ENCODE measurements at regions not wholly inside any gene's neighbourhood (a gene's known extent, or its start where the extent isn't known, plus 50 kb on each side); places are given as distances from the start of the nearest gene placed in this dataset.
"Not testable (repeated sequence)": the region's sequence is repeated elsewhere in the genome, so short reads cannot be mapped to it uniquely, and the experiment has no call there.

DNA sequence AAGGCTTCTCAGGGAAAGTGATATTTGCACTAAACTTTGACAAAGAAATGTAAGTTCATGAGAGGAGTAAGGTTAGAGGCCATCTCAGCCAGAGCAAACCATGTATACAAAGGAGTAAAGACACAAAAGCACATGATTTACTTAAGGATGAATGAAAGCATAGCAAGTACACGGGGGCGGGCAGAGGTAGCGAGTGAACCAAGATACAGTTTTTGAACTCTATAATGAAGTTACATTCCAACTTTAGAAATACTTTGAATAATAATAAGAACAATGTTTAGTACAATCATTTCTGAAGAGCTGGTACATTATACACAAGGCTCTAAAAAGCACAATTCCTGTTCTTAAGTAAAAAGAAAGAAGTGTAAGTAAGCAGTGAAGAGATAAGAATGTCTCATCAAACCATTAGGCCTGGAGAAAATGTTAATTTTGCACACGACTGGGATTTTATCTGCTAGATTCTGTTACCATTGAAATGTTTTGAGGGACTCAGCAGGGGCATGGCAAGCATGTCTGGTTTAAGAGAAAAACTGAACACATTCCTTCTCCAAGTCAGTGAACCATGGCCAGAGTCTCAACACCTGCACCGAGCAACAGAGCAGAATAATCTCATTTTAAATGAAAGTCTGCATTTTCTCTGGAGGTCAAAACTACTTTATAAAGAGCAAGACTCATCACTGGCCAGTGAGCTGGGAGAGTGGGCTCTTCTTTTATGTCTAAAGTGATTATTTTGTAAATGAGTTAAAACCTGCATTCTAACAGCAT, 147.6 kb upstream of the TRPM3 start:
- DNase-seq: no peak

DNA sequence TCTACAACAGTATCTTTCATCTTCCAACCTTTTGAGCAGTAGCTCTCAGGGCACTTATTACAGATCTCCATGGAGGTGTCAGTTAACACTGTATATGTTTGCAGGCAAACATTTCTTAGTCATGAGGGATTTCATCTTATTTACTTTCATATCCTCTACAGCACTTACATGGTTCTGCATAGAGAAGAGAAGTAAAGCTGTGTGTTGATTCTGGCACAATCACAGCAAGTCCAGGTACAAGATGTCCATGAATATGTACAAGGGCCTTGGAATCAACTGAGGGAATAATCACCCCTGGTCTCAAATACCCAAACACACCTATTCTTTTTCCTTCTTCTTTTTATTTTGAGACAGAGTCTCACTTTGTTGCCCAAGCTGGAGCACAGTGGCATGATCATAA, 142.0 kb upstream of the TRPM3 start:
- no peak for DNase-seq

DNA sequence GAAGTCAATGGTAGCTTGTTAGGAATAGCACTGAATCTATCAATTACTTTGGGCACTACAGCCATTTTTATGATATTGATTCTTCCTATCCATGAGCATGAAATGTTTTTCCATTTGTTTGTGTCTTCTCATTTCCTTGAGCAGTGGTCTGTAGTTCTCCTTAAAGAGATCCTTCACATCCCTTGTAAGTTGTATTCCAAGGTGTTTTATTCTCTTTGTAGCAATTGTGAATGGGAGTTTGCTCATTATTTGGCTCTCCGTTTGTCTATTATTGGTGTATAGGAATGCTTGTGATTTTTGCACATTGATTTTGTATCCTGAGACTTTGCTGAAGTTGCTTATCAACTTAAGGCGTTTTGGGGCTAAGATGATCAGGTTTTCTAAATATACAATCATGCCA, 139.0 kb upstream of the TRPM3 start:
- not testable (repeated sequence) for DNase-seq

DNA sequence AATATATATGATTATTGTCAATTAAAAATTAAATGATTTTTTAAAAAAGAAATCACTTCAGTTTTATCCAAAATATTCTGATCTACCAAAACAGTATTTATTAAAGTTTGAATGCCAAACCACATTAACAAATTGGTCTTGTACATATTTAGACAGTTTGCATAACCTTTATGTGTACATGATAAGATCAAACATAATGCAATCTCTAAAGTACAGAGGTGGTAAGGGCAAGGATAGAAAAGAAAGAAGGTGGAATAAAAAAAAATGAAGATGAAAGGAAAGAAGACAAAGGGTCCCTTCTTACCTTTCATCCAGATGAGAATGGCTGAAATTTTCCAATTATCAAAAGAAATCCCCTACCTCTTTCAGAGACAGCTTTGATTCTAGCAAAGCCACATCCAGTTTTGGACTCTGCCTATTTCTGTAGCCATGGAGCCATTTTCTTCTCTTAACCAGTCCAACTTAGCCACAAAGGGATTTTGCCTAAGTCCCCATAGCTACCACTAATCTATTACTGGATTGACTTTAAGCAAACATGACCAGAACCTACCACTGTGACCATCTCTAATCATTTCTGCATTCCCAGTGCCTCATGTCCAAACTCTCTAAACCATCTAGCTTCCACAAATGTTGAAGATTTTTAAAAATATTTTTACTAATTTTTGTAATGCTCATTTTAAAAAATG, 133.3 kb upstream of the TRPM3 start:
- no peak for DNase-seq

DNA sequence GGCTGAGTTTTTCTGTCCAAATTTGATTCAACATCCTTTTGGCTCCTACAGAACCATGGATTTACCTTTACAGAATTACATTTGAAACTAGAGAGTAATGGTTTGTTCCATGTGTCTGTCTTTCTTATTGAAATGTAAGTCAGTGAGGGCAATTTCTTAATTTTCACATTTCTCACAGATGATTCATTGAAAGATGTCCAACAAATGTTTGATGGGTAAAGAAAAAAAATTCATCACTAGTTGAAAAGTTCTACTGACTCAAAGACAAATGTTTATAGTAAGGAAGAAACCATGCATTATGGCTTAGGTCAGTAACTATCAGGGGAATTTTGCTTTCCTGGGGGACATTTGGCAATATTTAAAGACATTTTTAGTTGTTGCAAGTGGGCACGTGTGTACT, 131.6 kb upstream of the TRPM3 start:
- DNase-seq: no peak

DNA sequence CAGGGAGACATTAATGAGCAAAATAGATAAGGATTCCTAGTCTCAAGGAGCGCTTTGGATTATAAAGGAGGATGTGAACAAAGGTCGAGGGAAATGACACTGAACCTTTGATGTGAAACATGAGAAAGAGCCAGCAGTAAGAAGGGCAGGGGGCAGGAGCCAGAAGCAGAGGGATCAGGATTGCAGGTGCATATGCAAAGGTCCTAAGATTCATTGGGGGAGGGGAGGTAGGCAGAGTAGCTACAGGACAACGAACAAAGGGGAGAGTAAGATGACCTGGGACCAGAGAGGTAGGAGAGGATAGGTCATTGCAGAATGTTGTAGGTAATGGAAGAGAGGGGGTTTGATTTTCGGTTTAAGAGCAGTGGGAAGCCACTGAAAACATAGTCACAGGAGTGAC, 129.2 kb upstream of the TRPM3 start:
- no peak for DNase-seq

DNA sequence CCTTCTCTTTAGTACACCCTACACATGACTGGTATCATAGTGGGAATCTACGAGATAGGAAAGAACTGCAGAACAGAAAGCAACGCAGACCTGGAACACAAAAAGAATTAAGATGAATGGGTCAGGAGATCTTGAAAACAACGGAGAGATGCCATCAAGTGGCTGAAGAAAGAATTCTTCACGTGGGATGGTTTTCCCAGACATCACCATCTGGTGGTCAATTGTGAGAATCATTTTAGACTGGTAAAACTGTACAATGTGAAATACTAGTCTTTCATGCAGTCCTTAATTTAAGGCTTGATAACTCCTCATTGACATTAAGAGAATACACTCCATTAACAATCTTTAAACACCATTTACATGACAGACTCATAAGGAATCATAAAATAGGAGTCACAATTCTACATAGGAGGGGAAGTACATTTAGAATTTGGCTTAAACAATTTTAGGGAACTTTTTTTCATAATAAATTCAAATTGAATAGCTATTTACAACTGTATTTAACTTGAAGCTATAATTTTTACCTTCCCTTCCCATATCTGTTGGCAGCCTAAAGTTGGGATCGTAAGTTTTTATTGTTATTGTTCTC, 128.4 kb upstream of the TRPM3 start:
- DNase-seq: no peak

DNA sequence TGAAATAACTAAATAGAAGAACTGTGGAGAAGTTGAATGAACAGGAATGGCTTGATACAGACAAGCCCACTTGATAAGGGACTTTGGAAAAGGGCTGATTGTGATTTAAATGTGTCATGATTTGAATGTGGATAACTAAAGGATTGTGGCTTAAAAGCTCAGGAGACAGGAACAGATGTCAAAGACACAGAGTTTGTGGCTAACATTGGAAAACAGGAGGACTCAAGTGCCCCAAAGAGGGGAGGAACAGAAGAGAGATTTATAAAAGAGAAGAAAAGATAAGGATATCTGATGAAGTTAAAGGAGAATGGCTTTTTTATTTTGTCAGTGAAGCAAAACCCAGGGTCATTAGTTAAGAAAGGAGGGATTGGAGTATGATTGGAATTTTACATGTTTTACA, 124.2 kb upstream of the TRPM3 start:
- no peak for DNase-seq

DNA sequence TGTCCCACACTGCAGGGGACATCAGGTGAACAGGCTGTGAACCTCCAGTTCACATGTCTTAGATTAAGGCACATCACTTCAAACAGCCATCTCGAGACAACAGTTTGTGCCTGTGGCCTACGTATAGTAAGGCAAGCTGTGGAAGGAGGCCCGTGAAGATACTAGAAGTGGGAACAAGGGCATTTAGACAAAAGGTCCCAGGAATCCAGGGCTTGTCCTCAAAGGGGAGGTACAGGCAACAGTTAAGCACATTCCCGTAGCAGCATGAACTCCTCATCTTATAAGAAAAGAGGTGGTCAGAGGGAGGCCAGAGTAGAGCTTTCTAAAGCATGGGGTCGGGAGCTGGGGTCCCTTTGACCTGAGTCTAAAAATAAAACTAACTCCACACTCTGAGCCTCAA, 122.5 kb upstream of the TRPM3 start:
- DNase-seq: no peak

DNA sequence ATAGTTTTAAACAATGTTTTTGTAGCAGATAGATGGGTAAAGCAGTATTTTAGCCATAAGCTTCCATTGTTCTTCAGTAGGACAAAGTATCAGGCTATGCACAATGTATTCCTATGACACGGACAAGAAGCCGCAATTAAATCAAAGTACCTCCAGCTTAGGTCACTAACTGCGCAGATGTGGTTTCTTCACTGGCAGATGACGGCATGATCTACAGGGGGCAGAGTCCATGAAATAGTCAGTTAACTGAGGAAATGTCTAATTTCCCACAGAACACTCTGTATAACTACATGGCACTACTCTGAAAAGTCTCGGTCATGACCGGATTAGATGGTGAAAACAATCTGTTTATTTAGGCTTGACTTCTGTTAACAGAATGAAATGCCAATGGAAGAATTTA, 120.7 kb upstream of the TRPM3 start:
- no peak for DNase-seq

DNA sequence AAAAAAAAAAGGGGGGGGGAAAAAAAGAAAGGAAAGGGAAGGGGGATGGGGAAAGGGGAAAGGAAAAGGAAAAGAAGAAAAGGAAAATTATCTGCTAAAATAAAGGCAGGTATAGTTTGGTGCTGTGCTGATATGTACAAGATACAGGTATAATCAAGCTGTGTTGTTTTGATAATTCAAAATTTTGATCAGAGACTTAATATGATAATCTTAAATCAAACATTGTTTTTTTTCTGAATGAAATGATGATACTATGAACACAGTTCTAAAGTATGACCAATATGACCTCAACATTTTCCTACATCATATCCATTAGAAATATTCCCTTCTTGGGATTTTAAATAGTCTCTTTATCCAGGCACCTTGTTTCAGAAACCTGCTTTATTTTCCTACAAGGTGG, 115.6 kb upstream of the TRPM3 start:
- DNase-seq: no peak

DNA sequence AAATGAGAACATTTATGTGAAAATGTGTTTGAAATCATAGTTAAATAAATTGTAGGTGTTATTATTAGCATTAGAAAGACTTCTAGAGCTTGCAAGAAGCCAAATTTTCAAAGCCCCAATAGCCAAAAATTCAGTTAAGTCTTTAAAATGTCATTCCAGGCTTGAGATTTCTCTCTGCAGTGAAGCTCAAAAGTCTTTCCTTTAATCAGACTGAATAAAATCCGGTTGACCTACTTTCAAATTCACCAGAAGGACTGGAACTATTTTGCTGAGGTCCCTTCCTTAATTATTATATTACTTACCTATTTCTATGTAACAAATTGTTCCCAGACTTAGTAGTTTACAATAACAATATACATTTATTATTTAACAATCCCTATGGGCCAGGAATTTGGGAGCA, 112.2 kb upstream of the TRPM3 start:
- DNase-seq: no peak

DNA sequence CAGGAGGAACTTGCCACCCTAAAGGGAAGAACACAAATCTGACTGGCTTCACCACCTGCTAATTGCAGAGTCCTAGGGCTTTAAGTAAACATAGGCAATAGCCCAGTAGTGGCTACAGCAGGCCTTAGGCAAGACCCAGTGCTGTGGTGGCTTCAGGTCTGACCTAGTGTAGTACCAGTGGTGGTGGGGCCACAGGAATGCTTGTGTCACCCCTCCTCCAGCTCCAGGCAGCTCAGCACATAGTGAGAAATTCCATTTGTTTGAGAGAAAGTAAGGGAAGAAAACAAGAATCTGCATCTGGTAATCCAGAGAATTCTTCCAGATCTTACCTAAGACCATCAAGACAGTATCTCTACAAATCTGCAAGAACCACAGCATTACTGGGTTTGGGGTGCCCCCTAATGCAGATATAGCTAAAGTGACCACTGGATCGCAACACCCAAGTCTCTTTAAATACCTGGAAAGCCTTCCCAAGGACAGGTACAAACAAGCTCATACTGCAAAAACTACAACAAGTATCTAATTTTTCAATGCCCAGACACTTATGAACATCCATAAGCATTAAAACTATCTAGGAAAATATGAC, 102.6 kb upstream of the TRPM3 start:
- DNase-seq: no peak

DNA sequence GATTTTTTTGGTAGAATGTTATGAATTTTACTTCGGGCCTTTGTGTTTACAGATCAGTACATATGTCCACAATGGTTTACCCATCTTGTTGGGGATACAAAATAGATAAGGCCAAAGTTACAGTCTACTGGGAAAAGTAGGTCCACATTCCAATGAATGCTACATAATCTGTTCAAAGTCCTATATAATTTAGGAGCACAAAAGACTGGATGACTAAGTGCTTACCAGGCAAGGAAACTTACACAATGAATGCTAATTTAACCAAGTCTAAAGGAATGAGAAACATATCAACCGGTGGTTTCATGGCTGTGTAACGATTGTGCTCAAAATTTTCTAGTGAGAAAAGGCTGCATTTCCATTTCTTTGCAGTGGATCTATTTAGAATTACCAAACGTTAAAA, 97.4 kb upstream of the TRPM3 start:
- no peak for DNase-seq

DNA sequence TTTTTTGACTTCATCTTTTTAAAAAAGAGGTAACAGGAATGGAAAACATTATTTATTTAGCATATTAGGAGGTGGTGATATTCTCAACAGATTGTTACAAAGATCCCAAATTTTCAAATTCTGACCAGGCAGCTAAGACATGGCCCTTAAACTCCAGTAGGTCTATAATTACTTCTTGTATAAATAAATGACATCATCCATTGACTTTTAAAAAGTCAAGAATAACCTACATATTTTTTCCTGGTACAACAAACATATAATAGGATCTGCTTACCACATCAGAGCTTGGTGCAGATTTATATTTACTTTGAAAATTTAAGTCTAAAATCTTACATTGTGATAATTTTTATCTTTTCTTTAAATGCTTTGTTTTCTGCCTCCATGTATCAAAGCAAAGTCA, 92.2 kb upstream of the TRPM3 start:
- DNase-seq: no peak

DNA sequence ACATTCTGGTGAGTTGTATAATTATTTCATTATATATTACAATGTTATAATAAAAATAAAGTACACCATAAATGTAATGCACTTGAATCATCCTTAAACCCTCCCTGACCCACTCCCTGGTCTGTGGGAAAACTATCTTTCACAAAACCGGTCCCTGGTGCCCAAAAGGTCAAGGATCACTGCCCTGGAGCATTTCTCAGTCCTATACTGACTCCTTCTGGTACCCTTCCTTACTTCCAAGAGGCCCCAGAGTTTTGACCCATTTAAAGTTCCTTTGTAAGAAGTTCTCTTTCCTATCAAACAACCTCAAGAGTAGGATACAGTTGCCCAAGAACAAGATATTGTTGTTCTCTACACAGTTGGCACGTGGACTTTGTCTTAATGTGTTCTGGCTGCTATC, 88.9 kb upstream of the TRPM3 start:
- no peak for DNase-seq

DNA sequence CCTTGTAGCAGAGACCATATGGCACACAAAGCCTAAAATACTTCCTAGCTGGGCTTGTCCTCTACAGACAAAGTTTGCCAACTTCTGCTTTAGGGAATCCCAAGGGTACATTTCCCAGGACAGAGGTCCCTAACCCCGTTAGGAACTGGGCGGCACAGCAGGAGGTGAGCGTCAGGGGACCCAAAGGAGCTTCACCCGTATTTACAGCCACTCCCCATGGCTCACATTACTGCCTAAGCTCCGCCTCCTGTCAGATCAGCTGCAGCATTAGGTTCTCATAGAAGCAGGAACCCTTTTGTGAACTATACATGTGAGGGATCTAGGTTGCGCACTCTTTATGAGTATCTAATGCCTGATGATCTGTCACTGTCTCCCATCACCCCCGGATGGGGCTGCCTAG, 88.5 kb upstream of the TRPM3 start:
- no peak for DNase-seq

DNA sequence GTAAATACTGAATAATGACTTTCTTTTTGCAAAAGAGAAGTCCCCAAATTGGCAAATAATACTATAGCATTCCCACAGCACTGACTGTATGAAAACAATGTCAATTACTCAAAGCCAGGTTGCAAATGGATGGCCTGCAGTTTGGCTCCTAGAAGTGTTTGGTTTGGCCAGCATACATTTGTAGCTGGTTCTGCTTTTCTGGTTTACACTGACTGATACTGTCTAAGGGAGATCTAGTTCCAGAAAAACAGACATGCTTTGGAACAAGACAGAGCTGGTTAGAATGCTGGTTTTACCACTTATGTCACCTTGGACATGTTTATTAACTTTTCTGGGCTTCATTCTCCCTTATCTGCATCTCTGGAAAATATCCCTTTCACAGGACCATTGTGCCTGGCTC, 81.5 kb upstream of the TRPM3 start:
- DNase-seq: no peak

DNA sequence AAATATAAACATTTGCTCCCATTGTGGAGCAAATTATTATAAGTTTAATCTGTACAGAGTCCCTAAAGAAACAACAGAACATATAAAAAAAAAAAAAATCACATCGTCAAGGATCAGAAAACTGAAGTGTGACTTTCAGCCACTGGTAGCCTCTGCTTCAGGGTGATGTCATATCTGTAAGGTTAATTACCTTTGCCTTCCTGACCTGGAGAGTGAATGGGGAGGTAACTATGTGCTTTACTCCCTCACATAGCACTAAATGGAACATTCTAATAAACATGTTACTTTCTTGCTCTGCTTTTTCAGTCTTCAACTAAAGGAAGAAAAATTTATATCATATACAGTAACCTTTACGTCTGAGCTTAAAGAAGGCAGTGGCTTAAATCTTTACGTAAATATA, 70.3 kb upstream of the TRPM3 start:
- no peak for DNase-seq

DNA sequence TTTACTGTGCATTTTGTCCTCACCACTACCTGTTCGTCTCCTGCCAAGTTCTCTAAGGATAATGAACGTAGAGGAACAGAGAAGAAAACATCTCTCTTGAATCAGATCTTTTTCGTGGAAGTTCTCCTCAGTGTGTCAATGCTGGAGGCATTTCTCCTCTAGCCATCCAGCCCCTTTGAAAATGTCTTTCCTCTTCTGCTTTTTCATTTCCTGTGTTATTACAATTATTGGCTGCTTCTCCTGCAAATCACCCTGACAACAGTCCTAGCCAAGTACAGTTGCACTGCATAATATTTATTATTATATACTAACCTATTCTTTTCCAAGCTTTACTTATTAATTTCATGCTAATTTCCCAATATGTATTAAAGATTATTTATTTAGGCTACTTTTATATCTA, 61.8 kb upstream of the TRPM3 start:
- no peak for DNase-seq

DNA sequence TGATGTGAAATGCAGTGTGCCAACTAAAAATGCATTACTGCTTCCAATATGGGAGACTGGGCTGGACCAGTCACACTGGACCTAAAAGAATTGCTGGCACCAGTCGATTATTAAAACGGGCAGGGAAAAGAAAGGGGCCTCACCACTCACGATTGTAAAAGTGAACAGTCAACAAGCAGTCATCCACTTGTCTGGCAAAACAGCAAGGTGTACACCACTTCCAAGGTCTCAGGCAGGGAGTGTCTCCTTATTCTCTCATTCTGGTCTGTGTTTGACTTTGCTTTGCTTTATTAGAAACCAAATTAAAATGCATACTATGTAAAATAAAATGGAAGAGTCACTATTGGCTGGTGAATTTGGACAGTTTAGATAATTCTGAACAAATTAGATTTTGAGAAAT, 57.8 kb upstream of the TRPM3 start:
- DNase-seq: no peak

DNA sequence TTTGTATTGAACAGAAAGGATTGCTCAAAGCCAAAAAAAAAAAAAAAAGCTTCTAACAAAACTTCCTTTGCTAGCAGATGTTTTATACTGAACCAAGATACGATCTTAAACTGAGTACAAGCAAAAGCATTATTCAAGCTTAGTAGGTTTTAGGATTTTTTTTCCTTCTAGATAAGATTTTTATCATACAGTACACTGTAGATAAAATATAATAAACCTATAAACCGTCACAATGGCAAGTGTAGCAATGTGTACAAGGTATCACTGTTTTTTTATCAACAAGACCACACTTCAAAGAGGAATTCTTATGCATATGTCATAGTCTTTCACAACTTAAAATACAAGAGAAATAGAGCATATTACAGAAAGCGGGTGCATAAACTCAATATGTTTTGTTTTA, 56.5 kb upstream of the TRPM3 start:
- no peak for DNase-seq

DNA sequence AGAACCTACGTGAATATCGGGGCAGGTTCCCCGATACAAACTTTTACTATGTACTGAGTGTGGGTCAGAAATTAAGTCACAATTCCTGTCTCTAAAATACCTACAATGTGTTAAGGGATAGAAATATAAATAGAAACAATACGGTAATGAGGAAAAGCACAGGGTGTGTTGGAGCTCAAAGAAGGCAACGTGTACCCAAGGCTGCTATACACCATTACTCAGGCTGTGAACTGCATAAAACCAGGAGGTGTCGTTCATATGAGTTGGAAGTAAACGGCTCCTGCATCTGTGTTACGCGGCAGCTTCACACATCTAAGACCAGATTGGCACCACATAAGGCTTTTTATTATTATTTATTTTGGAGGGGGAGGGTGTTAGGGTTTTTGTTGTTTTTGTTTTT, 50.1 kb upstream of the TRPM3 start:
- no peak for DNase-seq

Measured in DMS79 (cell line).